PFSK-1 (cell line): ENCODE measurements at regions not wholly inside any gene's neighbourhood (a gene's known extent, or its start where the extent isn't known, plus 50 kb on each side); places are given as distances from the start of the nearest gene placed in this dataset.

Source experiments
- POLR2AphosphoS5 ChIP-seq: IDR thresholded peaks from 2 replicates; pipeline ENCODE4 v1.6.1; 2012; ENCODE audit warnings: low read depth, mild to moderate bottlenecking, control low read depth, low read length, moderate library complexity
- TAF1 ChIP-seq: IDR thresholded peaks from 2 replicates; pipeline ENCODE4 v1.6.1; 2012; ENCODE audit warnings: low read length, control low read depth, borderline replicate concordance; ENCODE audit not compliant: insufficient read depth

GRCh38 chr16:86306811-86307513 lies 203.4 kb upstream of the FOXF1 start:
- TF ChIP-seq TAF1 (no peak), POLR2AphosphoS5 (no peak)
